SH-SY5Y (cell line): ENCODE measurements at regions not wholly inside any gene's neighbourhood (a gene's known extent, or its start where the extent isn't known, plus 50 kb on each side); places are given as distances from the start of the nearest gene placed in this dataset.

Experiments
- GATA2 ChIP-seq: IDR thresholded peaks from 2 replicates; pipeline ENCODE4 v1.6.1; 2011; ENCODE audit warnings: mild to moderate bottlenecking, low read depth, low read length
- GATA3 ChIP-seq: IDR thresholded peaks from 2 replicates; pipeline ENCODE4 v1.6.1; 2011; ENCODE audit warnings: low read depth, mild to moderate bottlenecking, low read length, moderate library complexity

DNA sequence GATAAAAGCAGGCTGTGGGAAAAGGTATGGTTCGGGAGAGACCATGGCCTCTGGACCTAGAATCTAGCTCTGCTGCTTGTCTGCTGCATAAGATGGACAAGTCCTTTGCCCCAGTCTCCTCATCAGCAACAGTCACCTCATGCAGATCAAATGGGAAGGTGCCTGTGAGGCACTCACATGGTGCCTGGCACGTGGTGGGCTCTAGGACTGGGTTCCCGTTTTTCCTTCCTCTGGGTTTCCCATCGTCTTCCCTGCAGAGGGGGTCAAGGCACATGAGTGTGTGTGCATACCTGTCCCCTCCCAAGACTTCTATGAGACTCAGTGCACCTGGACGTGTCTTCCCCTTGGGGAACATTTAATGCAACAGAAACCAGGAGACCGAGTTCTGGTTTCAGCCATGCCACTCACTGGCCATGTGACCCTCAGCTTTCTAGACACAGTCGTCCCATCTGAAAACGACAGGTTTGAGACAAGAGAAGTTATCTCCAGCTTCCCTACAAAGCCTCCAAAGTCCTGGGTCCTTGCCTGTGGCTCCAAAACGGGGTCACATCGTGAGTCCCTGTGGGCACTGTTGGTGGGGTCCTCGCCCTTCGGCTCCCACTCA lies 95.9 kb upstream of the NPTX2 start:
- no peak for TF ChIP-seq GATA3
- no peak for TF ChIP-seq GATA2
